Loucy (cell line): ENCODE measurements at regions not wholly inside any gene's neighbourhood (a gene's known extent, or its start where the extent isn't known, plus 50 kb on each side); places are given as distances from the start of the nearest gene placed in this dataset.

Experiments
- EZH2phosphoT487 ChIP-seq: fragments of 200-600 bp; IDR thresholded peaks from 2 replicates; pipeline ENCODE4 v1.6.1; 2018; ENCODE audit warnings: antibody characterized with exemption, mild to moderate bottlenecking, moderate library complexity, borderline replicate concordance
- TF ChIP-seq, protein P1 (sequence below): fragments of 200-600 bp; sonication (generic); conservative IDR thresholded peaks from 2 replicates; pipeline ENCODE4 v1.5.1; 2014; ENCODE audit warnings: mild to moderate bottlenecking, antibody characterized with exemption, low read length

GRCh38 chr6:132084811-132085509 lies 133.8 kb upstream of the CCN2 start:
- TF ChIP-seq, protein P1, sequence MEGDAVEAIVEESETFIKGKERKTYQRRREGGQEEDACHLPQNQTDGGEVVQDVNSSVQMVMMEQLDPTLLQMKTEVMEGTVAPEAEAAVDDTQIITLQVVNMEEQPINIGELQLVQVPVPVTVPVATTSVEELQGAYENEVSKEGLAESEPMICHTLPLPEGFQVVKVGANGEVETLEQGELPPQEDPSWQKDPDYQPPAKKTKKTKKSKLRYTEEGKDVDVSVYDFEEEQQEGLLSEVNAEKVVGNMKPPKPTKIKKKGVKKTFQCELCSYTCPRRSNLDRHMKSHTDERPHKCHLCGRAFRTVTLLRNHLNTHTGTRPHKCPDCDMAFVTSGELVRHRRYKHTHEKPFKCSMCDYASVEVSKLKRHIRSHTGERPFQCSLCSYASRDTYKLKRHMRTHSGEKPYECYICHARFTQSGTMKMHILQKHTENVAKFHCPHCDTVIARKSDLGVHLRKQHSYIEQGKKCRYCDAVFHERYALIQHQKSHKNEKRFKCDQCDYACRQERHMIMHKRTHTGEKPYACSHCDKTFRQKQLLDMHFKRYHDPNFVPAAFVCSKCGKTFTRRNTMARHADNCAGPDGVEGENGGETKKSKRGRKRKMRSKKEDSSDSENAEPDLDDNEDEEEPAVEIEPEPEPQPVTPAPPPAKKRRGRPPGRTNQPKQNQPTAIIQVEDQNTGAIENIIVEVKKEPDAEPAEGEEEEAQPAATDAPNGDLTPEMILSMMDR = no peak
- TF ChIP-seq EZH2phosphoT487 = no peak
